Cardiac muscle cell (in vitro differentiated cells and primary cell): ENCODE measurements at regions not wholly inside any gene's neighbourhood (a gene's known extent, or its start where the extent isn't known, plus 50 kb on each side); places are given as distances from the start of the nearest gene placed in this dataset.

Source experiments
- DNase-seq, 2 donors: peaks; one replicate each; pipeline versions ENCODE4 v3.0.0 to v3.0.0-alpha.2; 2010 to 2017; ENCODE audit warnings: low read depth in 1 of 2, low spot score in 1 of 2
- H3K27ac ChIP-seq: fragments of 200-600 bp; sonication (generic); 2 replicates; pipeline ENCODE4 v1.5.1; 2016
- H3K27me3 ChIP-seq: fragments of 200-600 bp; sonication (generic); 2 replicates; pipeline ENCODE4 v1.6.0; 2016; ENCODE audit warnings: control low read depth
- H3K36me3 ChIP-seq: fragments of 200-600 bp; sonication (generic); 2 replicates; pipeline ENCODE4 v1.5.1; 2016; ENCODE audit warnings: control low read depth
- H3K4me1 ChIP-seq: fragments of 200-600 bp; sonication (generic); 2 replicates; pipeline ENCODE4 v1.8.1; 2017; ENCODE audit warnings: low read depth, mild to moderate bottlenecking, mixed run types
- H3K4me3 ChIP-seq: fragments of 200-600 bp; sonication (generic); 2 replicates; pipeline ENCODE4 v1.5.1; 2016; ENCODE audit warnings: mild to moderate bottlenecking
- H3K9me3 ChIP-seq: fragments of 200-600 bp; sonication (generic); 2 replicates; pipeline ENCODE4 v1.5.1; 2017; ENCODE audit warnings: low read depth, mild to moderate bottlenecking, control low read depth
- TF ChIP-seq, protein P1 (sequence below): IDR thresholded peaks from 2 replicates; pipeline ENCODE4 v1.5.1; 2012; ENCODE audit warnings: low read depth, mild to moderate bottlenecking, low read length

DNA sequence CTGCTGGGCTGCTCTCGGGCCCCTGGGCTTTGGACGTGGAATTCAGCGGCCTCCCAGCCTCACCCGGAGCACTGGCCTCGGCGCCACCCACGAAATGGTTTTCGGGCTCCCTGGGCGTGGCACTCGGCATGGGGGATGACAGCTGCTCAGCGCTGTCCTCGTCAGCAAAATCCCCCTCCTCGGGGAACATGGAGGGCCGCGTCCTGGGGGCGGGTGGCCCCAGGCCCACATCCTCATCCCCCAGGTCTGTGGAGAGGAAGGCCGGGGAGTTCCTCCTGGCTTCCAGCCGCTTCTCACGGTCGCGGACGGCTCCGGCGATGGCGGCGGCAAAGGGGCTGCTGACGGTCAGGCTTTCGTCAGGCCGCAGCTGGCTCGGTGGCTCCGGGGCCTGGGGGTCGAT lies 88.4 kb downstream of the CTTN start:
- TF ChIP-seq, protein P1, sequence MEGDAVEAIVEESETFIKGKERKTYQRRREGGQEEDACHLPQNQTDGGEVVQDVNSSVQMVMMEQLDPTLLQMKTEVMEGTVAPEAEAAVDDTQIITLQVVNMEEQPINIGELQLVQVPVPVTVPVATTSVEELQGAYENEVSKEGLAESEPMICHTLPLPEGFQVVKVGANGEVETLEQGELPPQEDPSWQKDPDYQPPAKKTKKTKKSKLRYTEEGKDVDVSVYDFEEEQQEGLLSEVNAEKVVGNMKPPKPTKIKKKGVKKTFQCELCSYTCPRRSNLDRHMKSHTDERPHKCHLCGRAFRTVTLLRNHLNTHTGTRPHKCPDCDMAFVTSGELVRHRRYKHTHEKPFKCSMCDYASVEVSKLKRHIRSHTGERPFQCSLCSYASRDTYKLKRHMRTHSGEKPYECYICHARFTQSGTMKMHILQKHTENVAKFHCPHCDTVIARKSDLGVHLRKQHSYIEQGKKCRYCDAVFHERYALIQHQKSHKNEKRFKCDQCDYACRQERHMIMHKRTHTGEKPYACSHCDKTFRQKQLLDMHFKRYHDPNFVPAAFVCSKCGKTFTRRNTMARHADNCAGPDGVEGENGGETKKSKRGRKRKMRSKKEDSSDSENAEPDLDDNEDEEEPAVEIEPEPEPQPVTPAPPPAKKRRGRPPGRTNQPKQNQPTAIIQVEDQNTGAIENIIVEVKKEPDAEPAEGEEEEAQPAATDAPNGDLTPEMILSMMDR = no peak
- no peak overlapping the region for H3K27ac ChIP-seq
- H3K4me3 ChIP-seq = no peak overlapping the region
- no peak for DNase-seq
- no peaks in the 10 kb centered on the region for H3K36me3 ChIP-seq
- no peaks in the 10 kb centered on the region for H3K27me3 ChIP-seq
- H3K9me3 ChIP-seq = no peaks in the 10 kb centered on the region
- H3K4me1 ChIP-seq = peaks cover 11% of the 10 kb centered on the region

DNA sequence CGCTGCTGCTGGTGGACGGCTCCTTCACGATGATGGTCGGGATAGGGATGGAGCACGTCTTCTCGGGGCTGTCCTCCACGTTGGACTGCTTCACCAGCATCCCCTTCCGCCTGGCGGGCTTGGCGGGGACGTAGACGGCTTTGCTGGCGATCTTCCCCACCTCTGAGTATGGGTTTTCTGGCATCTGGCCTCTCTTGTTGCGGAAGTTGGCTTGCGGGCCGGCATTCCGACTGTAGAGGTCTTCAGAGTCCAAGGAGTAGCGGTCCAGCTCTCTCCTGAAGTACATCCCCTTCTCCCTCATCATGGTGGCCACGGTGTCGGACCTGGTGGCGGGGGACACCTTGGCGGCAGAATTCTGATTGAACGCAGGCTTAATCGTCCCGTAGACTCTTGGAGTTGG lies 88.8 kb downstream of the CTTN start:
- no peaks in the 10 kb centered on the region for H3K36me3 ChIP-seq
- TF ChIP-seq, protein P1 = no peak
- H3K27me3 ChIP-seq = no peaks in the 10 kb centered on the region
- no peak overlapping the region for H3K27ac ChIP-seq
- no peak overlapping the region for H3K4me3 ChIP-seq
- DNase-seq = no peak
- H3K4me1 ChIP-seq = peaks cover 7% of the 10 kb centered on the region
- no peaks in the 10 kb centered on the region for H3K9me3 ChIP-seq

DNA sequence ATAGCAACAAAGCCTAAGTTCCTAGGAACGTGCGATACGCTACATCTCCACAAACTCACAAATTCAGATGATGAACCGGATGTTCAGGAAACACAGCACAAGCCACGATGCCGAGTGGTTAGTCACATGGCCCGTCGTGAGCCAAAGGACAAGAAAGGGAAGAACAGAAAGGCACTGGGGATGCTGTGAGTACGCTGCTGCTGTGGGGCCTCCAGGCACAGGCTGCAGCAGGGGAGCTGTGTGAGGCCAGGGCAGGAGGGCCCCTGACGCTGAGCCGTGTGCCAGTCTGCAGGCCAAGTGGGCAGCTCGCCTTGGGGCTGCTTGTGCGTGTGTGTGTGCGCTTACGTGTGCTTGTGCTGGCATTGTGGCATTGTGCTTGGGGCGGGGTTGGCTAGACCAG lies 89.4 kb downstream of the CTTN start:
- Histone ChIP-seq H3K4me1 (peaks cover 1% of the 10 kb centered on the region), H3K27me3 (no peaks in the 10 kb centered on the region), H3K4me3 (no peak overlapping the region), H3K27ac (no peak overlapping the region), H3K36me3 (no peaks in the 10 kb centered on the region), H3K9me3 (no peaks in the 10 kb centered on the region)
- TF ChIP-seq, protein P1 = no peak
- DNase-seq = no peak

DNA sequence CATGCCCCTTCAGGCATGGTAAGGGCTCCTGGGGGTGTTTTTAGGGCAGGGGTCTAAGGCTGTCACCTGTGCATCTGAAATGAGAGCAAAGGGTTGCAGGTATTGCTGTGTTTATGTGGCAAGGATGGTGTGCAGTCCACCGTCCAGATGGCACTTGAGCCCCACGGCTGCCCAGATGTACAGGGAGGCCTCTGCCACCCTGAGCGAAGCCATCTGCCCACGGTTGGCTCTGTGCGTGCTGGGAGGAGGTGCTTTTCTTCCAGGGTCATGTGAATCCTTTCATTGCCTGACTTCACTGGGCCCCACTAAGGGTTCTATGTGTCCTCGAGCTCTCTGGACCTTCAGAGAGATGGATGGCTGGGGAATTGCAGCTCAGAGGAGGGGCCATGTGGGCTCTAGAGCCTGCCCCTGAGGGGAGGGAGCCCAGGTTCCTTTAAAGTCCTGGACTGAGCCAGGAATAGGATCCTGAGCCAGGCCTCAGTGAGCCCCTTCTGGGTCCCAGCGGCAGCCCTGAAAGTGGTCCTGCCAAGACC lies 89.9 kb downstream of the CTTN start:
- H3K9me3 ChIP-seq = no peaks in the 10 kb centered on the region
- H3K27me3 ChIP-seq = no peaks in the 10 kb centered on the region
- no peak overlapping the region for H3K4me3 ChIP-seq
- no peaks in the 10 kb centered on the region for H3K36me3 ChIP-seq
- H3K4me1 ChIP-seq = no peaks in the 10 kb centered on the region
- no peak for DNase-seq
- no peak overlapping the region for H3K27ac ChIP-seq
- TF ChIP-seq, protein P1 = no peak

DNA sequence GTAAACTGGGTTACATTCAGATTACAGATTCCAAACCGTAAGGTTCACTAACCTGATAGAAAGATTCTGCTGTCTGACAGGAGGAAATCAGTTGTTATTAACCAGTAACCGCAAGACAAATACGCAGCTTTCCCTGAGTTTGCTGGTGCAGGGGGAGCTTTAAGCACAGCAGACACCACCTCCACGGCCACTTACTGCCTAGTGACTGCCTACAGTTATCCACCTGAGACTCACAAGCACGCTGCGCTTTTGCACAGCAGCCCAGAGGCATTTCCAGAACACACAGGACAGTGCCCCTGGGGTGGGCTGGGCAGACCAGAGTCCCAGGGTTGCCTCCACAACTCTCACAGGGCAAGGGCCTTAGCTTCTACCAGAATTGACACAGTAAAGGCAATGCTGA lies 90.9 kb downstream of the CTTN start:
- H3K4me1 ChIP-seq = no peaks in the 10 kb centered on the region
- no peaks in the 10 kb centered on the region for H3K36me3 ChIP-seq
- H3K9me3 ChIP-seq = no peaks in the 10 kb centered on the region
- H3K27ac ChIP-seq = no peak overlapping the region
- H3K27me3 ChIP-seq = no peaks in the 10 kb centered on the region
- DNase-seq = no peak
- TF ChIP-seq, protein P1 = no peak
- no peak overlapping the region for H3K4me3 ChIP-seq

DNA sequence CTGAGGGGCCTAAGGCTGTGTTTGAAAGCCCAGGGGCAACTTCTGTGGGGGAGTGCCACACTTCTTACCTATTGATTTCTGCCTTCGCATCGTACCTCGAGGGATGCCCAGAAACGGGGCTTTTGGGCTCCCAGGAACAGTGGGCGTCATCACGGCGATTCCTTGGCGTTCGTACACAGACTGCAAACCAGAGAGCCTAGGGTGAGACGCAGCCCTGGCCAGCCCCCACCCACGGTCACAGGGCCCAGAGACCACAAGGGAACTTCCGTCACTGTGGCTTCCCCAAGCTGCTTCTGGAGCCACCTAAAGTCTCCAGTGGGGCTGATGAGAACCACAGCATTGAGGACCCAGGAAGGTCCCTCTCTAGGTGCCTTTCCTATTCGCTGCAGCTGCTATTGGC lies 91.9 kb downstream of the CTTN start:
- TF ChIP-seq, protein P1 = no peak
- no peaks in the 10 kb centered on the region for H3K36me3 ChIP-seq
- no peak overlapping the region for H3K4me3 ChIP-seq
- H3K27ac ChIP-seq = no peak overlapping the region
- no peak for DNase-seq
- no peaks in the 10 kb centered on the region for H3K4me1 ChIP-seq
- H3K9me3 ChIP-seq = no peaks in the 10 kb centered on the region
- H3K27me3 ChIP-seq = no peaks in the 10 kb centered on the region
